K562 (cell line): ENCODE measurements at regions not wholly inside any gene's neighbourhood (a gene's known extent, or its start where the extent isn't known, plus 50 kb on each side); places are given as distances from the start of the nearest gene placed in this dataset.

Source experiments
- FOXJ3 ChIP-seq: sonication (generic); formaldehyde crosslinking; IDR thresholded peaks from 2 replicates; pipeline ENCODE4 v1.4.0; 2020; ENCODE audit warnings: mild to moderate bottlenecking, missing genetic modification reagents
- KAT7 ChIP-seq: sonication (generic); formaldehyde crosslinking; IDR thresholded peaks from 2 replicates; pipeline ENCODE4 v1.8.0; 2022; ENCODE audit warnings: missing genetic modification reagents, mild to moderate bottlenecking, borderline replicate concordance
- NKRF ChIP-seq: fragments of 450-650 bp; IDR thresholded peaks from 2 replicates; pipeline ENCODE4 v1.6.1; 2016; ENCODE audit warnings: borderline replicate concordance
- PATZ1 ChIP-seq: fragments of 250-450 bp; sonication (Bioruptor Pico); IDR thresholded peaks from 2 replicates; pipeline ENCODE4 v1.5.0; 2020; ENCODE audit warnings: mild to moderate bottlenecking, borderline replicate concordance
- RBM15 ChIP-seq: fragments of 200-400 bp; formaldehyde crosslinking; IDR thresholded peaks from 2 replicates; pipeline ENCODE4 v1.6.1; 2018; ENCODE audit warnings: mild to moderate bottlenecking, low read length, moderate library complexity; ENCODE audit not compliant: insufficient read depth
- SMAD2 ChIP-seq: fragments of 150-350 bp; IDR thresholded peaks from 2 replicates; pipeline ENCODE4 v1.6.1; 2014; ENCODE audit warnings: low read depth, mild to moderate bottlenecking, low read length
- THAP7 ChIP-seq: fragments of 250-450 bp; sonication (Bioruptor Pico); IDR thresholded peaks from 2 replicates; pipeline ENCODE4 v1.5.0; 2021
- TF ChIP-seq, protein P1 (sequence below), 3 experiments: IDR thresholded peaks in 2 of 3; conservative IDR thresholded peaks in 1 of 3; 2 replicates each; pipeline ENCODE4 v1.5.1; 2011 to 2012; ENCODE audit warnings: low read length in 3 of 3, mild to moderate bottlenecking in 3 of 3, control low read depth in 2 of 3, improper control_type of control experiment in 1 of 3, inconsistent platforms in 1 of 3, low read depth in 1 of 3, mixed read lengths in 1 of 3, moderate library complexity in 1 of 3; ENCODE audit not compliant: insufficient read depth in 2 of 3

DNA sequence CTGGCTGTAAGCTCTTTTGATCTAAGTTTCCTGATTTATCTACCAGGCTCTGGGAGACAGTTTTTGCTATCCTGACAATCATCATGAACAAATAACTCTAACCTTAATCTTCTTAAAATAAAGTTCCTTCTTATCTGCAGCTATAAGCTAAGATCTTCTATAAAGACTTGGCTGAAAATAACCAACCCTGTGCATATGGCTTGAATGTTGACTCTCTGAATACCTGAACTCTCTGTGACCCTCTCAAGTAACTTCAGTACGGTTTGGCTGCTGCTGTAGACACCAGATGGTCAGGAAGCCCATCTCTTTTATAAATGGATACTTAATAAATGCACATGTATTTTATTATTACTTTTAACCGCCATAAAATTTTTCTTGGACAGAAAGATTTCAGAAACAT lies 412.4 kb upstream of the CBLB start:
- TF ChIP-seq NKRF (no peak), FOXJ3 (CRISPR knock-in tag) (no peak), RBM15 (no peak), SMAD2 (no peak), KAT7 (CRISPR knock-in tag) (no peak), PATZ1 (CRISPR knock-in tag) (no peak), THAP7 (CRISPR knock-in tag) (no peak)
- TF ChIP-seq, protein P1, sequence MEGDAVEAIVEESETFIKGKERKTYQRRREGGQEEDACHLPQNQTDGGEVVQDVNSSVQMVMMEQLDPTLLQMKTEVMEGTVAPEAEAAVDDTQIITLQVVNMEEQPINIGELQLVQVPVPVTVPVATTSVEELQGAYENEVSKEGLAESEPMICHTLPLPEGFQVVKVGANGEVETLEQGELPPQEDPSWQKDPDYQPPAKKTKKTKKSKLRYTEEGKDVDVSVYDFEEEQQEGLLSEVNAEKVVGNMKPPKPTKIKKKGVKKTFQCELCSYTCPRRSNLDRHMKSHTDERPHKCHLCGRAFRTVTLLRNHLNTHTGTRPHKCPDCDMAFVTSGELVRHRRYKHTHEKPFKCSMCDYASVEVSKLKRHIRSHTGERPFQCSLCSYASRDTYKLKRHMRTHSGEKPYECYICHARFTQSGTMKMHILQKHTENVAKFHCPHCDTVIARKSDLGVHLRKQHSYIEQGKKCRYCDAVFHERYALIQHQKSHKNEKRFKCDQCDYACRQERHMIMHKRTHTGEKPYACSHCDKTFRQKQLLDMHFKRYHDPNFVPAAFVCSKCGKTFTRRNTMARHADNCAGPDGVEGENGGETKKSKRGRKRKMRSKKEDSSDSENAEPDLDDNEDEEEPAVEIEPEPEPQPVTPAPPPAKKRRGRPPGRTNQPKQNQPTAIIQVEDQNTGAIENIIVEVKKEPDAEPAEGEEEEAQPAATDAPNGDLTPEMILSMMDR (IDR thresholded peaks at IDR 0.05 in 2 of 3, conservative IDR thresholded peaks at IDR 0.05 in 1 of 3; ENCODE audit: insufficient read depth in 2 of 3, low read depth in 1 of 3, low read length in 3 of 3) = no peak
